GM18909 (cell line): ENCODE measurements at regions not wholly inside any gene's neighbourhood (a gene's known extent, or its start where the extent isn't known, plus 50 kb on each side); places are given as distances from the start of the nearest gene placed in this dataset.
"Not testable (repeated sequence)": the region's sequence is repeated elsewhere in the genome, so short reads cannot be mapped to it uniquely, and the experiment has no call there.

Experiments used
- ATAC-seq: cut with Tn5 transposase; IDR thresholded peaks from one replicate; pipeline ENCODE4 v1.9.1; 2021; ENCODE audit warnings: mild to moderate bottlenecking; ENCODE audit not compliant: unreplicated experiment, poor library complexity

DNA sequence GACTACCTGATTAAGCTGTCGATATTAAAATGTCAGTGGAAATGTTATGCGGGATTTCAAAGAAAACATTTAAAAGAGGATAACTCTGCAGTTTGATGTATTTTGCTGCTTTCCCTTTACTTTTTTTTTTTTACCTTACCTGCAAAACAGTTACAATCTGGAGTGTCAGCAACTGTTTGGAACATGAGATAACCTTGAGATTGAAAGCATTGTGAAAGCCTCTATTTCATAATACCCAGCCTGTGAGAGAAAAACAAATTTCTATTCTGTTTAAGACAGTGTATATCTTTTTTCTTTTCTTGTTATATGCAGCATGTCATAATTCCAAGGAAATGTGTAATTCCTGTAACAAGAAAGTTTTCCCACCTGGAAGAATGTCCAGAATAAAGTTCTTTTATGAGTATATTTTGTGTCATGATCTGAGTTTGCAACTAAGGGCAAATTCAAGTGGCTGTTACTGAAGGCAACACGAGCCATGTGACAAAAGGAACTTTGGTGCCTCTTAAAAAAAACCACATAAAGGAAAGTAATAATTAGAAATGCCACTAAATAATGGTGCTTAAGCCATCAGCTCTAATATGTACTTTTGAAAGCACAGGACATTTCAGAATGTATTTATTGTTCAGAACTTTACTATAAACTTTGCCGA lies 297.0 kb upstream of the DSEL start:
- no peak for ATAC-seq

DNA sequence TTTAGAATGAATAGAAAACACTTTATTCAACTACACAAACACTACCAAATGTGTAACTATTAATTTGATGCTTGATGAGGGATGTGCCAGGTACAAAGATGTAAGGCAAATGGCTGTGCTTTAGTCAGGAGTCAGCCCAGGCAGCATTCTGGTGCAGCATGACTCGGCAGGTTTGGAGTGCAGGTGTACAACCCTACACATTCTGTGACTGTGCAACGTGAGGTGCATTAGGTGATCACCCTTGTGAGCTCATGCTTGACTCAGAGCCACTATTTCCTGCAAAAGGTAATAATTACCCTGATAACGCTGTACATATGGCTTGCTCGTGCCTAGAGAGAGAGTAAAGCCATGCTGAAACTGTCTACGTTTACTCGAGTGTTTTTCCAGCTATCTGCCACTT lies 288.7 kb upstream of the DSEL start:
- ATAC-seq, result no peak

DNA sequence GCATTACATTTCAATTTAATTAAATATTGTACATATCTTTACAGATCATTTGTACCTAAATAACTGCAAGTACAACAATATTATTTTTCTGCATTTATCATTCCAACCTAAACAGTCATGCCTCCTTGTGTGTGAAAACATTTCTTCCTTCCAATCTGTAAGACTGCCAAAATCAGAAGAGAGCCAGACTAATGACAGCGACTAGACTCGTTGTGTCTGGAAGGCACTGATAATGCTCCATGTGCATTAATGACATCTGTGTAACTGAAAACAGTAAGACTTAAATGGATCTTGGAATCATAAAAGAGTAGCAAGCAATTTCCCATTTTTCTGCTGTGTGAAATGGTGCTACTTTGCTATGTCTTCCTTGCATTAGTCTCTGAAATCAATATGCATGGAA lies 278.0 kb upstream of the DSEL start:
- ATAC-seq, result no peak

DNA sequence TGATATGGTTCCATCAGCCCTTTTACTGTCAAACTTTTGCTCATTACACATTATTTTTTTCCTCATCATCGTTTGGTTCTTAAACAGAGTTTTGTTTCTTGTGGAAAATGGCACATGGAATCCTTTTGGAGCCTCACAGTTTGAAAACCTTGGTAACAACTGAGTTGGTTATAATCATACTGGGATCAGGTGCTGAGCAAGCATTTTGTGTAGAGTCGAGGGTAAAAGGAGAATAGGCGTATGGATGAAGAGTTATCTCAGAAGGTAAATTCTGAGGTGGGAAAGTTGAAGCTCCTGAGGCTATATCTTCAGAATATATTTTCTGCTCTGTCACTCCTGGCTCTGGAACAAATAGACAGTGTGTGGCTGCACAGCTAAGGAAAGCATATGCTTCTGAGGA lies 274.0 kb upstream of the DSEL start:
- ATAC-seq, result no peak

DNA sequence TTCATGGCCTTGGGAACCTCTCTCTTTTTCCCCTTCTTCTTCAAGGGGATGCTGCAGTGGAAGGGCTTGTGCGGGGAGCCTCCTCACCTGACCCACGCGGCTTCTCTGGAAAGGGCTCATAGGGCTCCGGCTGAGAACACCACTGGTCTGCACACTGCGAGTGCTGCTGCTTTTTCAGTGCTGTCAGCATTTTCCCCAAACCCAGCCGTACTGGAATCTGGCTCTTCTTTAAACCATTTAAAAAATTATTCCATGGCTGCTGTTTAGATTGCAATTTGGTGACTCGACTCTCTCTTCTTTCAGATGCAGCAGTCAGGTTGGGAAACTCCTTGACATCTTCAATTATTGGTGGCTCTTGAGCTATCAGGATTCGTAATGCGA lies 272.6 kb upstream of the DSEL start:
- no peak for ATAC-seq

DNA sequence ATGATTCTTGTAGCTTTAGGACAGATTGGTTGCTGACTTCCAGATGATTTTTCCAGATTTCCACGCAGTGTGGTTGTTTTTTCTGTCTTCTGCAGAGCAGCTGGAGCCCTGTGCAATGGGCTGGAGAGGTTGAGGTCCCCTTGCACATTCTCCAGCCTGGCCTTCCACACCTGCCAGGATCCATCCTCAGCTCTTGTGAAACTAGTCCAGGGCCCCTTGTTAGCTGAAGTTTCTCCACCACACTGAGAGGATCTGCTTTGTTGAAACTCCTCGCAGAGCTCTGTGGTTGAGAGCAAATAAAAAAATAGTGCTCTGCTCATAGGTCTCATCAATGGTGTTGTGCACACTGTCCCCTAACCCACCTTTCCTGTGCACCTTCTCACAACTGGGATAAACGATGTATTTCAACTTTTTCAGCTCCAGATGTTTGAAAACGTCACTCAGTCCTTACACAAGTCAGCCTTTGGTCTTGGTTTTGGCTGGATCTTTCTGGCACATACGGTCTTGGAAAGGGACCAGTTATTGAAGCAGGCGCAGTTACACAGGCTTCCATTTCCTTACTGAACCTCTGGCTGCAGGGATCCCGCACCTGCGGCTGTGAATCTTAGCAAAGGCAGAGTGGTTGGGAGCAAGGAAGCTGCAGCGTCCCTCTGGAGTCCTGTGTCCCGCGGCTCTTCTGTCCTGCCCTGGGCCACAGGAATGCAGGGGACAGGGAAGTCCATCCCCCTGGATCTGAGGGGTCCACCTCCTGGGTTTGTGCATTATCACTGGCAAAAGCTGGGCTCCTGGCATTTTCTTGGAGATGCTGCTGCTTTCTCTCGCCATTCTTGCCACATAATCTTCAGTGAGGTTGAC lies 272.0 kb upstream of the DSEL start:
- ATAC-seq, result no peak

DNA sequence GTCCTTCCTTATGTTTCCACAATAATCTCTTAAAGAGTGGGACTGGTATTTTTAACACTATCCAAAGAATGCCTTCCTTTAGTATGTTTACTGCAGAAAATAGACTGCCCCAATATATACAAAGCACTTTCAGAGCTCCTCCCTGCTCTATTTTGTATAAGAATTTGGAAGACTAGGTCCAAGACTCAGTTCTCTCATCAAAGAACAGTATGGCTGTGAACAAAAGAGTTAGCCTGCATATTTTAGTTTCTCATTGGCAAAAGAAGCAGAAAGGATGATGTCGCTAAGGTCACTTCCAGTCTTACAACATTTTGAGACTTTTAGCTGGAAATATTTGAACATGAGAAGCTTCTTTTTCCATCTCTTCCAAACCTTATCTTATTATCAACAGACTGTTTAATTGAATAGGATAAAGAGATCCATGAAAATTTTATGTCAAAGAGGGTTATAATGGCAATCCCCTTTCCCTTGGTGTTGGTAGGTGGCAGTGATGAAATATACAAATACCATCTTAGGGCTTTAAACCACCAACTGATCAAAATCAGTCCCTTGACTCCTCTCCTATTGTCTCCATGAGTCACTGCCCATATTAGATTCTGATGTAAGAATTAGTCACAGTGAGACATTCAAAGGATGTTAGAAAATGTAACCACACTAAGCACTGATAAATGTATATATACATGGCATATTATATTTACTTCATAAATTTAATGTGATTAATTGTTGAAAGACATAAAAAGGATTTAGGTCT lies 266.9 kb upstream of the DSEL start:
- no peak for ATAC-seq

DNA sequence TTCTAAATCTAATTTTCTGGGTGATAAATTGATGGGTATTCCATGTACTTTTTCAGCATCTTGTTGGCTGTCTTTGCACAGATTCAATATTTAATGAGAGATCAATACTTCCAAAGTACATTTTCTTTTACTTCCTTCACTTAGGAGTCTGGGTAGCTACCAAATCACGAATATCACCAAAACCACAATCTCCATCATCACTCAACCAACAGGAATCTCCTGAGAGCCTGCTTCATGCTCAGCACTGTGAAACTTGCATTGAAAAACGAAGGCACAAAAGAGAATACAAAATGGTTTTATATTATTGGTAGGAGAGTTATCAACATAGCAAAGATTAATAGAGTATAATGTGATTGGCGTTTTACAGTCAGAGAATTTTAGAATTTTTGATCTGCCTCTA lies 261.5 kb upstream of the DSEL start:
- no peak for ATAC-seq

DNA sequence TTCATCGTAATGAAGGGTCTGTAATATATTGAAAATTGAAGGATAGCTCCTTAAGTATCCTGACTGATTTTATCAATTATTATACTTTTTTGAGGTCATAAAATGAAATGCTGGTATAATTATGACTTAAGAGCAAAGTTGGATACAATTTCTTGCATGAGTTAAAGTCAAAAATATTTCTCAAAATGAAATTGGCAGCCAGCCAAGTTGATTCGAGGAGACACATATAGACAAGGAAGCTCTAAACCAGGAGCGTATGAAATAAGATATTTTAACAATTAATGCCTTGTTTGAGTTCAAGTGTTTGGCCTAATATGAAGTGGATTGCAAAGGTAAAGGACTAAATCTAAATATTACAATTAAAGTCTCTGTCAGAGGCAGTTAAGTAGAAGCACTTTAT lies 260.4 kb upstream of the DSEL start:
- no peak for ATAC-seq

DNA sequence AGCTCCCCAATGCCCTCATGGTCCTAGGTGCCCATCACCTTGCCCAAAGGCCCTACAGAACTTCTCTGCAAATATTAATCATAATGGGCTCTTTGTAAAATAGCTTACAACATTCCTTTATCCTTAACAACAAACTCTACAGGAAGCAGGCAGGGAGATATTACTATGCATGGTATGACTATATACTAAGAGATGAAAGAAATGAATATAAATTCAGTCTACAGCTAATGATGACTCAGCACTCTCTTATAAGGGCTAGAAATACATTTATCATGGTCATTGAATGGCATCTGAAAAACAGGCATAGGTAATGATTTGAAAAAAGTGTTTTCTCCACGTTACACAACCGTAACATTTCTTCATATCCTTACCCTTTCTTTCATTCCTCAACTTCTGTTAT lies 254.8 kb upstream of the DSEL start:
- no peak for ATAC-seq

DNA sequence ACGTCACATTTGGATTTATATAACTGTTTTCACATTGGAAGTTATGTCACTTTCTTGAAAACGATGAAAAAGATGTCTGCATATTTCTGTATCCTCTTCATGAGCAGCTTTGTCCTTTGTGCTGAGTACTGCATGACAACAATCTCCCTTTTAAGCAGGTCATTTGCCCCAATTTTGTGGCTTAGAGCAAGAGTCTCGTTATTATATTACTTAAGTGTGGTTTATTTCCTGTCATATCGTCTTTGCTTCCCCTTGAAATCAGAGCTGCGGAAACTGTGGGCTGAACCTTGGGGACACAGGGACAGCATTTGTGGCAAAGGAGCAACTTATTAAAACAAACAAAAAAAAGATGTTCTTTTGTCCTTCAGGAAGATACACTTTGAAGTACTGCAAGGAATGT lies 254.0 kb upstream of the DSEL start:
- no peak for ATAC-seq

DNA sequence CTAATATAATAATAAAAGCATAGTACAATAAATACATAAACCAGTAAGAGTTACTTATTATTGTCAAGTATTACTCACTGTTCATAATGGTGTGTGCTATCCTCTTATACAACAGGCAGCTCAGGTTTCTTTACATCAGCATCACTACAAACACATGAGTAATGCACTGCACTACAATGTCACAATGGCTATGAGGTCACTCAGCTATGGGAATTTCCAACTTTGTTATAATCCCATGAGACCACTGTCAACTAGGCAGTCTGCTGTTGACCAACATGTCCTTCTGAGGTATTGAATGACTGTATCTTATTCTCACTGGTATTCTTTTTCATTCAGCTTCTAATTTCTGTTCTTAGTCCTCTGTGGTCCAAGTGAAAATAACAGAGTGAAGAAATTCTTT lies 250.4 kb upstream of the DSEL start:
- no peak for ATAC-seq

DNA sequence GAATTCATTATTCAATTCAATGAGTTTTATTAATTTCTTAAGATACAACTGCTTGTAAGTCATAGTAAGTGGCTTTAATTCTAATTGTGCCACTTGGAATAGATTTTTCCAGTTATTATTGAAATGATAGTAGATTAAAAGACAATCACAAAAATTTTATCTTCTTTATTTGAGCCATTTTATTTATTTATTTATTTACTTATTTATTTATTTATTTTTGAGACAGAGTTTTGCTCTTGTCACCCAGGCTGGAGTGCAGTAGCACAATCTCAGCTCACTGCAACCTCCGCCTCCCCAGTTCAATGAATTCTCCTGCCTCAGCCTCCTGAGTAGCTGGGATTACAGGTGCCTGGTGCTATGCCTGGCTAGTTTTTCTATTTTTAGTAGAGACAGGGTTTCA lies 235.7 kb upstream of the DSEL start:
- not testable (repeated sequence) for ATAC-seq

DNA sequence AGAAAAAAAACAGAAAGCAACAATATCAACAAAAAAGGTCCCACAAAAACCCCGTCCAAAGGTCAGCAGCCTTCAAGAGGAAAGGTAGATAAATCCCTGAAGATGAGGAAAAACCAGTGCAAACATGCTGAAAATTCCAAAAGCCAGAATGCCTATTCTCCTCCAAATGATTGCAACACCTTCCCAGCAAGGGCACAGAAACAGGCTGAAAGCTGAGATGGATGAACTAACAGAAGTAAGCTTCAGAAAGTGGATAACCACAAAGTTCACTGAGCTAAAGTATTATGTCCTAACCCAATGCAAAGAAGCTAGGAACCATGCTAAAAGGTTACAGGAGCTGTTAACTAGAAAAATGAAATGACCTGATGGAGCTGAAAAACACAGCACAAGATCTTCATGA lies 226.4 kb upstream of the DSEL start:
- ATAC-seq, result no peak

DNA sequence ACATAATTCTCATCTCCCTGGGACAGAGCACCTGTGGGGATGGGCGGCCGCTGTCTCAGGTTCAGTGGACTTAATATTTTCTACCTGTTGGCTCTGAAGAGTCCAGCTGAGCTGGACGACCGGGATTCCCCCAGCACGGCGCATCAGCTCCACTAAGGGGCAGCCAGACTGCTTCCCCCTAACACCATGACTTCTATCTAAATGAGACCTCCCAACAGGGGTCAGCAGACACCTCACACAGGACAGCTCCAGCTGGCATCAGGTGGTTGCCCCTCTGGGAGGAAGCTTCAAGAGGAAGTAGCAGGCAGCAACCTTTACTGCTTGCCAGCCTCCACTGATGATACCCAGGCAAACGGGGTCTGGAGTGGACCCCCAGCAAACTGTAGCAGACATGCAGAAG lies 226.0 kb upstream of the DSEL start:
- no peak for ATAC-seq

DNA sequence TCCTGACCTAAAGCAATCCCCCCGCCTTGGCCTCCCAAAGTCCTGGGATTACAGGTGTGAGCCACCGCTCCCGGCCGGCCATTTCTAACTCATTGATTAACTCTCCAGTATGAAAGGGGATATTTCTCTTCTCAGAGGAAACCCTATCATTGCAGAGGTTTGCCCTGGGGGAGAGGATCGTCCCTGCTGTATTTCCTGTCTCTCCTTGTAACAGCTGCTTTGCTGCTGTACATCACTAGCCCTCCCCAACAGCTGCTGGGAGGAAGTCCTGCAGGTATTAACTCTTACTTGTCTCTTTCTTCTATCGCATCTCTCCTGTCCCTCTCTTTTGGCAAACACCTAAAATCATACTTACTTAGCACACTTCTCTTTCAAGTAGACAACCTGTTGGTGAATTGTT lies 219.0 kb upstream of the DSEL start:
- no peak for ATAC-seq

DNA sequence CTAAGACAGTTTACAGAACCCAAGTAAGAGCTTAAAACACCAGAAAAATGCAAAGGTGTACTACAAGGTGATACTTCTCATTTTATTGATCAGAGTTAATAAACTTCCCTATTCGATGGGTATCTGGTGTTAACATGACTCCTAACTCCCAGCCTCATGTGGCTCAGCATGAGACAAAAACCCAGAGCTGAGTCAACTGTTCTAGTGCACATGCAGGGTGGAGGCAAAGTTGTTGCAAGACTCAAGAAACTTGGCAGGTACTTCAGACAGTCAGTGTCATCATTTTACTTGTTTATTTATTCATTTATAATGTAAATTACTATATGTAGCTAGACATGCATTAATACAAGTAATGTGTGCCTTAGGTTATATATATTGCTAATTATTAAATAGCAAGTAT lies 216.6 kb upstream of the DSEL start:
- ATAC-seq, result no peak

DNA sequence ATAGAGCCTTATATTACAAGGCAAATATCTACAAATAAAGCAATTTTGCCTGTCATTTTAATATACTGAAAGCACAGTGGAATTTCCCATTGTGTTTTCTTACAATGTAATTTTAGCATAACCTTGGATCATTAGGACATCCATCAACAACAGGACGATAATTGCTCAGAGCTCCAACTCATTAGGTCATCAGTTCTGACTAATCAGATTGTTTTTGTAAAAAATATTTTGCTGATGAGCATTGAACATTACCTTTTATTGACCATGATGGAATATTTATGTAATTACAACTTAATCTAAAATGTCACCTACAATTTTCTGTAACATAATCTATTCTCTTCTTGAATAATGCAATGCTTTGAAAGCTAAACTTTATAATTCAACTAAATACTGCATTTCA lies 215.3 kb upstream of the DSEL start:
- no peak for ATAC-seq

DNA sequence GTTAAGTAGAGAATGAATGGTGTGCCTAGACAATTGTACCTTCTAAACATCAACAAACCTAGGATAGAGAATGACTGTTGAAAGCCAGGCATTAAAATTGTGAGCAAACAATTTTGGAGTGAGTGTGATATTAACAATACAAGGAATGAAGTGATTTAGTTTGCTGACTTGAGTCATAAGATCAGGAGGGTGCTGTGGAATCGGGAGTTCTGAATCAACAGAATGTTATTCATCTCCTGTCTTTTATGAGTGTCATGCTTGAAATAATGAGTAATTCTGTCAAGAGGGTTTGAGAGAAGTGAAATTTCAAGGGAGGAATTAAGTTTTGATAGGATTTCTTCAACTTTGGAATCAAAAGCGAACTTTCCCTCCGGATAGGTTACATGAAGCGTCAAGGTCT lies 214.4 kb upstream of the DSEL start:
- ATAC-seq, result no peak

DNA sequence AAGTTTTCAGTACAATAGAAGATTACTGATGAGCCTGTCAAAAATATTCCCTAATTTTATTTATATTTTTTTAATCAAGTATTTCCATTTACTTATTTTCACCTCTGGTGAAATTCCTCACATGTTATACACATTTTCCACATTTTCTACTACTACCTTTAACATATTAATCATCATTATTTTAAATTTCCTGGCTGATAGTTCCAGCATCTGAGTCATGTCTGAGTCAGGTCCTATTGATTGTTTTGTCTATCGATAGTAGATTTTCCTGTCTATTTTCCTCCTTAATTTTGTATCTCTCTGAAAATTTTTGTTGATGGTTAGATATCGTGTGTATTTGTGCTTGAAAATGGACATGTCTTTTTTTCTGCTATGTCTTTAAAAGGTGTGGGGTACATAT lies 211.8 kb upstream of the DSEL start:
- no peak for ATAC-seq

DNA sequence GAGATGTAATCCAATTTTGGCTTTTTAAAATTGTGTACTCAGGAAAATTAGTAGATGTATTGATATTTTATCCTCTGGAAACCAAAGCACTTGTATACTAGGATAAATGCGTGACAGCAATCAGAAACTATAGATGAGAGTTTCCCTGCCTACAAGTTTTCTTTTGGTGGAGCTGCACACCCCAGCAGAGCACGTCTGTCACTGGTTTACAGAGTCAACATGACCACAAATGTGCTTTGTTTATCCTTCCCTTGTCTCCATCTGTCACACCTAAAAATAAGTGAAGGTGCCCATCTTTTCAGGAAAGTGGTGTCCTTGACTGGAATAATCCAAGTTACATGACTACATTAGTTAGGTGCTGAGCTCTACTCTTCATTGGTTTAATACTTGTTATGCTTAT lies 210.4 kb upstream of the DSEL start:
- ATAC-seq, result no peak

DNA sequence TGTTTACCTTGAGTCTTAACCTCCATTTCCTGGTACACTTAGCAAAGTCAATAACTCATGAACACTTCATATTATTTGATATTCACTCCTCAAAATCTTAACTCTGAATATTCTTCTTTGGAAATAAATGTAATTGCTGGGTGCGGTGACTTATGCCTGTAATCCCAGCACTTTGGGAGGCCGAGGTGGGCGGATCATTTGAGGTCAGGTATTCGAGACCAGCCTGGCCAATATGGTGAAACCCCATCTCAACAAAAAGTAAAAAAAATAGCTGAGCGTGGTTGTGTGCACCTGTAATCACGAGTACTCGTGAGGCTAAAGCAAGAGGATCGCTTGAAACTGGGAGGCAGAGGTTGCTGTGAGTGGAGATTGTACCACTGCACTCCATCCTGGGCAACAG lies 201.3 kb upstream of the DSEL start:
- no peak for ATAC-seq
